ENCODE measurements at regions not wholly inside any gene's neighbourhood (a gene's known extent, or its start where the extent isn't known, plus 50 kb on each side); places are given as distances from the start of the nearest gene placed in this dataset.

- DNase-seq: peak in 1 of 2 experiments; percentile 11
Observed at GRCh38 chr12:110998165-110998564, 77.8 kb upstream of the MYL2 start.

DNA sequence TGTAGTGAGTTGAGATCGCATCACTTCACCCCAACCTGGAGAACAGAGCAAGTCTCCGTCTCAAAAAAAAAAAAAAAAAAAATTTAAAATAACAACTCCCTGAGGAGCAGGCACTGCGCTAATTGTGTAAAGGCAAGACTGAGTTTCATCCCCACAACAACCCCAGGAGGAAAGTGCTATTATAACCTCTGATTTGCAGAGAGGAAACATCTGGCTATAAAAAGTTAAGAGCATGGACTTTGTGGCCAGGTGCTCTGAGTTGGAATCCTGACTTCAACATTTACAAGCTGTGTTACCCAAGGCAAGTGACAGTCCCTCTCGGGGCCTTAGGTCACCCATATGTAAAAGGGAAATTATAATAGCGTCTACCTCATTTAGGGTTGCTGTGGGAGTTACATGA is 76.0 kb upstream of the MYL2 start:
- DNase-seq: no peak

DNA sequence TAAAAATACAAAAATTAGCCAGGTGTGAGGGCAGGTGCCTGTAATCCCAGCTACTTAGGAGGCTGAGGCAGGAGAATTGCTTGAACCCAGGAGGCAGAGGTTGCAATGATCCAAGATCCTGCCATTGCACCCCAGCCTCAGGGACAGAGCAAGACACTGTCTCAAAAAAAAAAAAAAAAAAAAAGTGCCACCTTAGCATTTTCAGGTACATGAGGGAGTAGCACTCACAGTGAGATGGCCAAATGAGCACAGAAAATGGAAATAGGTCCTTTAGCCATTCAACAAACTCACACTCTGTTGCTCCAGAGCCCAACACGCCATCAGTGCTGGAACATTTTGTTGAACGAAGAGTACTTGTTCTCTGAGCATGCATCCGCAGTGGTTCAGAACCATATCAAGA is 75.2 kb upstream of the MYL2 start:
- DNase-seq: no peak

DNA sequence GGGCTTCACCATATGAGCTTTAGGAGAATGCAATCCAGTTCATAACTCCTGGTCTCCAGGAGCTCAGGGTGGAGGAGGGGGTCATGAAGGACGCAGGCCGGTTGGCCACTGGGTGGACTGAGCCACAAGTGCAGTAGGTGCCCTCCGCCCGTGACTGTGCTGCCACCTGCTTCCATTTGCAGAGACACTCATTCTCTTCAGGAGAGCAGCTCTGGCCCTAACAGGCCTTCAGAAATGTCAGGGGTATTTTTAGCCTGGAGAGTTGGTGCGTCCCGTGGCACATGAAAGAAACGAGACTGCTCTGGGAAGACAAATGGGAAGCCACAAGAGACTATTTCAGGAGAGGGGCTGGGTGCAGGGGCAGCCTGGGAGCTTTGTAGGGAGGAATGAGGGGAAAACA is 74.6 kb upstream of the MYL2 start:
- no peak for DNase-seq

DNA sequence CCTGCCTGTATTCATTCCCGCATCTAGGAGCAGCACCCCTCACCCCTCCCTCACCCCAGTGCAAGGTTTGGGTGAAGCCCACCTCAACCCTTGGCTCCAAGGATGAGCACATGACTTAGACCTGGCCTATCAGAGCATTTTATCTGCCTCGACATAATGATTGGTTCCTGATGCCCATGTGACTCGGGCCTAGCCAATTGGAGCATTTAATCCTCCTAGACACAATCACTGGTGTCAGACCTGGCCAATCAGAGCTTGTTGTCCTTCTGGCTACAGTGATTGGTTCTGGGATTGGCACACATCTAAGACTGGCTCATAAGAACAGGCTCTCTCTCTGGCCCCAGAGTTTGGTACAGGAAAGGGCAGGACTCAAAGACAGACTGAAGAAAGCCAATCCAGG is 73.1 kb upstream of the MYL2 start:
- DNase-seq: no peak

- no peak for DNase-seq
Observed at GRCh38 chr12:110992909-110993308, 72.5 kb upstream of the MYL2 start.

- DNase-seq: no peak
Observed at GRCh38 chr12:110983811-110984210, 63.4 kb upstream of the MYL2 start.

- DNase-seq: no peak
Observed at GRCh38 chr12:110972866-110973265, 52.5 kb upstream of the MYL2 start.

GRCh38 chr12:110971936-110972335 is 51.6 kb upstream of the MYL2 start:
- DNase-seq: no peak

DNA sequence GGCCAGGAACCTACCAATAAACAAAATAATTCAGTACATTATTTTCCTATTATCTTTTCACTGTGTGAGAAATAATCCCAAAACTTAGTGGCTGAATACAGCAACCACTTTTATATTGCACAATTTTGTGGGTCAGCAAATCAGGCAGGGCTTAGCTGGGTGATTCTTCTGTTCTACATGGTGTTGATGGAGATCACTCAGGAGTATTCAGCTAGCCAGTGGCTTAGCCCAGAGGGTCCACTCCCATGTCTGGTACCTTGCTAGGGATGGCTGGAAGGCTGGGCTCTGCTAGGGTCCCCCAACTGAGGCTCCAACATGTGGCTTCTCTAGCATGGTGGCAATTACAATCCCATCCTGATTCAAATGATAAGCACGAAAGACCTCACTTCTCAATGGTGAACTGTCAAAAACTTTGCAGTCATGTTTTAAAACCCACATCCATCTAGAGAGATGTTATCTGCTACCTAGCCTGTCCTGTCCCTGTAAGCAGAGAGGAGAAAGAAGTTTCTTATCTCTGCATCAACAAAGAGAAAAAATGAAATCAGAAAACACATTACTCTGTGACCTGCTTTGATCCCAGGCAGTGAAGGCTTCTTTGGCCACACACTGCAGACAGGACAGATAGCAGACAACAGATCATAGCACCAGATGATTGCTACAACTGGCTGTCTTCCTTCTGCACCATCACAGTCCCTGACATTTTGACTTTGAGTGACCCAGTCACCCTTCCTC is 51.0 kb upstream of the MYL2 start:
- DNase-seq: no peak
